K562 (cell line): ENCODE measurements at regions not wholly inside any gene's neighbourhood (a gene's known extent, or its start where the extent isn't known, plus 50 kb on each side); places are given as distances from the start of the nearest gene placed in this dataset.

Source experiments
- ATAC-seq: fragments of 200-7000 bp; cut with Tn5 transposase; 3 replicates; pipeline ENCODE4 v1.9.1; 2020; ENCODE audit warnings: moderate library complexity
- BruUV-seq: library from RNA; stranded (reverse); fragments of 400-500 nt; replicated peaks from 2 replicates; lab custom pipeline; 2021; lab: Mats Ljungman, UMichigan
- CTCF ChIA-PET: fragments of 300-600 bp; formaldehyde crosslinking; extraction: SDS; loops from one replicate; lab custom pipeline; 2021; ENCODE audit warnings: low intra/inter-chr PET ratio; lab: Yijun Ruan, JAX
- POLR2A ChIA-PET: fragments of 300-600, 350-650 bp; sonication (Branson Sonifier 250); formaldehyde crosslinking; extraction: SDS; loops from one replicate; lab custom pipeline; 2021; ENCODE audit warnings: antibody characterized with exemption, inconsistent platforms; lab: Yijun Ruan, JAX
- DNase-seq, 4 experiments: peaks; one replicate each; pipeline versions ENCODE4 v3.0.0 to v3.0.0-alpha.2; 2011 to 2018; ENCODE audit warnings: low spot score in 3 of 4, mixed read lengths in 3 of 4; ENCODE audit errors: extremely low read depth in 1 of 4
- FAIRE-seq: peaks from 2 replicates; lab custom pipeline; 2011; peaks lifted over from hg19 to GRCh38; lab: Jason Lieb, UNC
- H2AFZ ChIP-seq: 2 replicates; pipeline ENCODE4 v1.6.0; 2011; ENCODE audit warnings: low read depth, low read length, control low read depth, inconsistent platforms
- H3K27ac ChIP-seq: fragments of 200-600 bp; 3 replicates; pipeline ENCODE4 v1.8.0; 2011; ENCODE audit warnings: low read depth, mild to moderate bottlenecking, control low read depth, inconsistent platforms, low read length, moderate library complexity, mixed read lengths; ENCODE audit errors: extremely low read depth
- H3K27me3 ChIP-seq, 2 experiments: fragments of 300-600 bp in 1 of 2; 2 replicates in 1 of 2; 3 replicates in 1 of 2; pipeline versions ENCODE4 v1.6.0 to v1.8.0; 2011; ENCODE audit warnings: inconsistent platforms in 2 of 2, low read length in 2 of 2, mild to moderate bottlenecking in 1 of 2, mixed read lengths in 1 of 2, moderate library complexity in 1 of 2; ENCODE audit not compliant: control insufficient read depth in 2 of 2, insufficient read depth in 2 of 2
- H3K36me3 ChIP-seq: fragments of 300-600 bp; 3 replicates; pipeline ENCODE4 v1.8.0; 2011; ENCODE audit warnings: mild to moderate bottlenecking, low read length, inconsistent platforms; ENCODE audit not compliant: control insufficient read depth, insufficient read depth
- H3K4me1 ChIP-seq, 2 experiments: fragments of 200-600 bp in 1 of 2; replicated peaks in 1 of 2; 2 replicates in 1 of 2; 3 replicates in 1 of 2; pipeline versions ENCODE4 v1.5.1 to v1.8.0; 2011; ENCODE audit warnings: inconsistent platforms in 2 of 2, low read length in 2 of 2, mild to moderate bottlenecking in 1 of 2, mixed read lengths in 1 of 2, moderate library complexity in 1 of 2; ENCODE audit not compliant: control insufficient read depth in 2 of 2, insufficient read depth in 2 of 2
- H3K4me2 ChIP-seq: 2 replicates; pipeline ENCODE4 v1.6.1; 2011; ENCODE audit warnings: low read length, control low read depth, inconsistent platforms, mixed read lengths; ENCODE audit not compliant: insufficient read depth
- H3K4me3 ChIP-seq: fragments of 200-600 bp; sonication (generic), shearing (Covaris generic); 2 replicates; pipeline ENCODE4 v1.5.1; 2016; ENCODE audit warnings: control low read depth, inconsistent platforms
- H3K79me2 ChIP-seq: fragments of 200-600 bp; 3 replicates; pipeline ENCODE4 v1.8.0; 2011; ENCODE audit warnings: low read length, inconsistent platforms; ENCODE audit not compliant: control insufficient read depth, insufficient read depth
- H3K9ac ChIP-seq, 2 experiments: 2 replicates each; pipeline versions ENCODE4 v1.6.0 to v1.6.1; 2011; ENCODE audit warnings: low read depth in 2 of 2, low read length in 2 of 2, control low read depth in 1 of 2, inconsistent platforms in 1 of 2, mild to moderate bottlenecking in 1 of 2, mixed read lengths in 1 of 2; ENCODE audit not compliant: insufficient read depth in 1 of 2
- H3K9me1 ChIP-seq: one replicate; pipeline ENCODE4 v1.6.0; 2011; ENCODE audit warnings: inconsistent platforms, mild to moderate bottlenecking, low read length, moderate library complexity; ENCODE audit not compliant: control insufficient read depth, insufficient read depth
- H3K9me3 ChIP-seq: replicated peaks from 2 replicates; pipeline ENCODE4 v1.5.1; 2011; ENCODE audit warnings: low read depth, low read length, inconsistent platforms; ENCODE audit not compliant: control insufficient read depth, insufficient read depth
- H4K20me1 ChIP-seq: replicated peaks from 2 replicates; pipeline ENCODE4 v1.6.1; 2011; ENCODE audit warnings: low read length, inconsistent platforms, mixed read lengths; ENCODE audit not compliant: control insufficient read depth, insufficient read depth
- ASH1L ChIP-seq: fragments of 450-650 bp; IDR thresholded peaks from 2 replicates; pipeline ENCODE4 v1.6.1; 2018; ENCODE audit warnings: borderline replicate concordance, mild to moderate bottlenecking, low read depth; ENCODE audit not compliant: partially characterized antibody
- COPS2 ChIP-seq: fragments of 450-650 bp; conservative IDR thresholded peaks from 2 replicates; pipeline ENCODE4 v1.6.1; 2016; ENCODE audit warnings: mild to moderate bottlenecking, moderate library complexity
- HNRNPH1 ChIP-seq: fragments of 200-400 bp; formaldehyde crosslinking; optimal IDR thresholded peaks from 2 replicates; pipeline ENCODE3; 2017; ENCODE audit warnings: low read depth, mild to moderate bottlenecking, low read length, moderate library complexity
- MEIS2 ChIP-seq: fragments of 450-650 bp; IDR thresholded peaks from 2 replicates; pipeline ENCODE4 v1.6.1; 2014; ENCODE audit warnings: mild to moderate bottlenecking; ENCODE audit not compliant: partially characterized antibody
- THRAP3 ChIP-seq: fragments of 450-650 bp; IDR thresholded peaks from 2 replicates; pipeline ENCODE4 v1.6.1; 2016; ENCODE audit warnings: mild to moderate bottlenecking, inconsistent platforms, borderline replicate concordance
- U2AF1 ChIP-seq: fragments of 200-400 bp; formaldehyde crosslinking; optimal IDR thresholded peaks from 2 replicates; pipeline ENCODE3; 2017; ENCODE audit warnings: mild to moderate bottlenecking, low read depth, low read length, moderate library complexity
- ZNF253 ChIP-seq: fragments of 250-450 bp; sonication (Bioruptor Pico); conservative IDR thresholded peaks from 2 replicates; pipeline ENCODE4 v1.6.1; 2021; ENCODE audit warnings: mild to moderate bottlenecking
- ZNF830 ChIP-seq: fragments of 250-450 bp; sonication (Bioruptor Pico); IDR thresholded peaks from 2 replicates; pipeline ENCODE4 v1.5.0; 2021; ENCODE audit warnings: mild to moderate bottlenecking
- WGBS: fragments of 100-300 bp; shearing (Covaris generic); methylation state at CpG from one replicate; pipeline ENCODE4 v1.1.6; 2016; ENCODE audit warnings: low coverage, mixed read lengths; ENCODE audit not compliant: insufficient coverage; ENCODE audit errors: missing lambda C conversion rate; 5-methylcytosine and 5-hydroxymethylcytosine counted together
- in situ Hi-C: fragments of 300-500 bp; cut with MboI; formaldehyde crosslinking; loops from 4 replicates; pipeline ENCODE4 v1.15.0; 2018; ENCODE audit warnings: inconsistent platforms, mixed read lengths
- intact Hi-C: fragments of 100-400 bp; cut with micrococcal nuclease; formaldehyde crosslinking; loops from 2 replicates; pipeline ENCODE4 v1.14.2; 2022

- no peak overlapping the region for H3K4me2 ChIP-seq
- 16% methylated on average over 5 of the region's 5 CpGs for WGBS
- H4K20me1 ChIP-seq = no peaks in the 10 kb centered on the region
- H3K27ac ChIP-seq = no peak overlapping the region
- FAIRE-seq = no peak
- no peaks in the 10 kb centered on the region for H3K36me3 ChIP-seq
- H3K27me3 ChIP-seq = no peaks in the 10 kb centered on the region
- intact Hi-C loops (no loop called here), in situ Hi-C loops (no loop called here)
- no peak for DNase-seq
- ChIA-PET CTCF (no interaction called here), POLR2A (no interaction called here)
- ATAC-seq = no peak
- H3K9me1 ChIP-seq = no peaks in the 10 kb centered on the region
- TF ChIP-seq MEIS2 = no peak
- no peak for TF ChIP-seq THRAP3
- no peak for TF ChIP-seq U2AF1
- TF ChIP-seq ZNF830 (CRISPR knock-in tag) = no peak
- TF ChIP-seq HNRNPH1 = no peak
- TF ChIP-seq COPS2 = no peak
- no peak for TF ChIP-seq ZNF253 (CRISPR knock-in tag)
- TF ChIP-seq ASH1L = no peak
- no peak overlapping the region for H3K4me3 ChIP-seq
- no peak overlapping the region; the same call in 1 of the 2 replicates for H2AFZ ChIP-seq
- H3K79me2 ChIP-seq = no peaks in the 10 kb centered on the region
- no peak overlapping the region for H3K9ac ChIP-seq
- peaks cover 0 to 6% of the 10 kb centered on the region in 2 experiments; a peak in 1 of 5 replicates for H3K4me1 ChIP-seq
- no TSS peak for BruUV-seq
- H3K9me3 ChIP-seq = no peaks in the 10 kb centered on the region
Measured at GRCh38 chr7:81231301-81231838, 312.5 kb upstream of the SEMA3C start.
